PC-3 (cell line): ENCODE measurements at regions not wholly inside any gene's neighbourhood (a gene's known extent, or its start where the extent isn't known, plus 50 kb on each side); places are given as distances from the start of the nearest gene placed in this dataset.

ENCODE experiments used
- ATAC-seq: fragments of 200-7000 bp; cut with Tn5 transposase; 2 replicates; pipeline ENCODE4 v1.9.1; 2020; ENCODE audit warnings: mild to moderate bottlenecking, moderate library complexity
- BruUV-seq: library from RNA; stranded (reverse); fragments of 400-500 nt; replicated peaks from 2 replicates; lab custom pipeline; 2021; lab: Mats Ljungman, UMichigan
- CTCF ChIA-PET: fragments of 300-600 bp; sonication (Branson Sonifier 250); formaldehyde crosslinking; loops from one replicate; lab custom pipeline; 2022; ENCODE audit warnings: antibody characterized with exemption; lab: Charles Lee
- POLR2A ChIA-PET: fragments of 300-600 bp; sonication (Branson Sonifier 250); formaldehyde crosslinking; loops from one replicate; lab custom pipeline; 2022; ENCODE audit warnings: antibody characterized with exemption; ENCODE audit not compliant: unreplicated experiment; lab: Charles Lee
- DNase-seq: peaks from one replicate; pipeline ENCODE4 v3.0.0-alpha.2; 2015
- H2AFZ ChIP-seq: fragments of 300-600 bp; sonication (generic); 2 replicates; pipeline ENCODE4 v1.6.0; 2016; ENCODE audit warnings: antibody characterized with exemption, low read length
- H3F3A ChIP-seq: fragments of 300-600 bp; sonication (generic); one replicate; pipeline ENCODE4 v1.6.0; 2017; ENCODE audit warnings: antibody characterized with exemption, low read length, control low read depth, mild to moderate bottlenecking; ENCODE audit not compliant: unreplicated experiment
- H3K27ac ChIP-seq: fragments of 300-600 bp; sonication (generic); 2 replicates; pipeline ENCODE4 v1.5.1; 2016; ENCODE audit warnings: mild to moderate bottlenecking, low read length
- H3K27me3 ChIP-seq: fragments of 300-600 bp; sonication (generic); 2 replicates; pipeline ENCODE4 v1.6.1; 2016; ENCODE audit warnings: low read length, mixed read lengths
- H3K36me3 ChIP-seq: fragments of 300-600 bp; sonication (generic); 2 replicates; pipeline ENCODE4 v1.6.1; 2016; ENCODE audit warnings: low read depth, mixed run types, low read length, mixed read lengths
- H3K4me1 ChIP-seq: fragments of 300-600 bp; sonication (generic); 2 replicates; pipeline ENCODE4 v1.5.1; 2016; ENCODE audit warnings: low read length; ENCODE audit not compliant: insufficient read depth
- H3K4me2 ChIP-seq: fragments of 300-600 bp; sonication (generic); 2 replicates; pipeline ENCODE4 v1.6.0; 2016; ENCODE audit warnings: low read length
- H3K4me3 ChIP-seq: fragments of 300-600 bp; sonication (generic); 2 replicates; pipeline ENCODE4 v1.5.1; 2016; ENCODE audit warnings: mild to moderate bottlenecking, low read length, mixed read lengths
- H3K79me2 ChIP-seq: fragments of 300-600 bp; sonication (generic); 2 replicates; pipeline ENCODE4 v1.6.1; 2017; ENCODE audit warnings: low read length, mixed read lengths
- H3K9ac ChIP-seq: fragments of 300-600 bp; sonication (generic); 2 replicates; pipeline ENCODE4 v1.6.0; 2016; ENCODE audit warnings: mild to moderate bottlenecking, low read length
- H3K9me2 ChIP-seq: fragments of 300-600 bp; sonication (generic); replicated peaks from 2 replicates; pipeline ENCODE4 v1.6.1; 2016; ENCODE audit warnings: mixed run types, low read length, mixed read lengths
- H3K9me3 ChIP-seq: fragments of 300-600 bp; sonication (generic); 2 replicates; pipeline ENCODE4 v1.6.1; 2016; ENCODE audit warnings: low read length, mixed read lengths
- H4K20me1 ChIP-seq: fragments of 300-600 bp; sonication (generic); 2 replicates; pipeline ENCODE4 v1.6.1; 2016; ENCODE audit warnings: low read length, mixed read lengths
- CTCF ChIP-seq: fragments of 300-600 bp; sonication (generic); conservative IDR thresholded peaks from 2 replicates; pipeline ENCODE4 v1.5.1; 2017; ENCODE audit warnings: antibody characterized with exemption, low read depth, mild to moderate bottlenecking, low read length
- EZH2 ChIP-seq: fragments of 300-600 bp; sonication (generic); IDR thresholded peaks from one replicate; pipeline ENCODE4 v1.6.1; 2017; ENCODE audit warnings: antibody characterized with exemption, mild to moderate bottlenecking, low read length; ENCODE audit not compliant: unreplicated experiment
- EZH2phosphoT487 ChIP-seq: fragments of 300-600 bp; sonication (generic); IDR thresholded peaks from 2 replicates; pipeline ENCODE4 v1.6.1; 2018; ENCODE audit warnings: mild to moderate bottlenecking, antibody characterized with exemption, low read length, borderline replicate concordance
- intact Hi-C: fragments of 100-400 bp; cut with micrococcal nuclease; formaldehyde crosslinking; loops from 2 replicates; pipeline ENCODE4 v1.9.0; 2023

- H3K36me3 ChIP-seq: no peaks in the 10 kb centered on the region
- 0 out of 2 replicates have a peak overlapping the region, but pooled peaks have one; percentile 18 for H2AFZ ChIP-seq
- CTCF ChIA-PET: no interaction called here
- no peak for ATAC-seq
- H3K79me2 ChIP-seq: no peaks in the 10 kb centered on the region
- TF ChIP-seq EZH2: no peak
- no peak for TF ChIP-seq EZH2phosphoT487
- TF ChIP-seq CTCF: no peak
- H3K4me3 ChIP-seq: no peak overlapping the region
- no TSS peak for BruUV-seq
- DNase-seq: peak; percentile 8
- intact Hi-C loops: no loop called here
- H3K4me1 ChIP-seq: peaks cover 13% of the 10 kb centered on the region
- H4K20me1 ChIP-seq: no peaks in the 10 kb centered on the region
- no peak overlapping the region for H3K4me2 ChIP-seq
- H3K9me3 ChIP-seq: no peaks in the 10 kb centered on the region
- no peaks in the 10 kb centered on the region for H3F3A ChIP-seq
- no peaks in the 10 kb centered on the region for H3K27me3 ChIP-seq
- no peaks in the 10 kb centered on the region for H3K9me2 ChIP-seq
- H3K27ac ChIP-seq: no peak overlapping the region
- POLR2A ChIA-PET: no interaction called here
- no peak overlapping the region for H3K9ac ChIP-seq
Observed at GRCh38 chr6:101000341-101000740, 119.2 kb upstream of the ASCC3 start.

- no peaks in the 10 kb centered on the region for H3F3A ChIP-seq
- H3K9me3 ChIP-seq: no peaks in the 10 kb centered on the region
- H3K4me3 ChIP-seq: no peak overlapping the region
- BruUV-seq: no TSS peak
- H4K20me1 ChIP-seq: no peaks in the 10 kb centered on the region
- H2AFZ ChIP-seq: no peak overlapping the region
- H3K79me2 ChIP-seq: no peaks in the 10 kb centered on the region
- TF ChIP-seq CTCF: no peak
- no peak for TF ChIP-seq EZH2
- no peak for TF ChIP-seq EZH2phosphoT487
- DNase-seq (no peak), ATAC-seq (no peak)
- no peaks in the 10 kb centered on the region for H3K9me2 ChIP-seq
- H3K4me1 ChIP-seq: peaks cover 13% of the 10 kb centered on the region
- no peaks in the 10 kb centered on the region for H3K36me3 ChIP-seq
- H3K27me3 ChIP-seq: no peaks in the 10 kb centered on the region
- POLR2A ChIA-PET: no interaction called here
- intact Hi-C loops: no loop called here
- CTCF ChIA-PET: no interaction called here
- H3K27ac ChIP-seq: no peak overlapping the region
- no peak overlapping the region for H3K9ac ChIP-seq
- no peak overlapping the region for H3K4me2 ChIP-seq
Observed at GRCh38 chr6:101001012-101001411, 119.9 kb upstream of the ASCC3 start.

- no peak for TF ChIP-seq EZH2phosphoT487
- TF ChIP-seq CTCF: no peak
- no peak for TF ChIP-seq EZH2
- CTCF ChIA-PET: no interaction called here
- H2AFZ ChIP-seq: no peak overlapping the region
- no peaks in the 10 kb centered on the region for H3F3A ChIP-seq
- no peaks in the 10 kb centered on the region for H3K27me3 ChIP-seq
- no peak overlapping the region for H3K4me3 ChIP-seq
- POLR2A ChIA-PET: no interaction called here
- H3K27ac ChIP-seq: no peak overlapping the region
- ATAC-seq (no peak), DNase-seq (no peak)
- peaks cover 13% of the 10 kb centered on the region for H3K4me1 ChIP-seq
- no peaks in the 10 kb centered on the region for H4K20me1 ChIP-seq
- no peaks in the 10 kb centered on the region for H3K36me3 ChIP-seq
- no peaks in the 10 kb centered on the region for H3K79me2 ChIP-seq
- H3K9me2 ChIP-seq: no peaks in the 10 kb centered on the region
- H3K9ac ChIP-seq: no peak overlapping the region
- H3K9me3 ChIP-seq: no peaks in the 10 kb centered on the region
- H3K4me2 ChIP-seq: no peak overlapping the region
- intact Hi-C loops: no loop called here
- no TSS peak for BruUV-seq
Observed at GRCh38 chr6:101001607-101002006, 120.5 kb upstream of the ASCC3 start.
